ENCODE measurements at regions not wholly inside any gene's neighbourhood (a gene's known extent, or its start where the extent isn't known, plus 50 kb on each side); places are given as distances from the start of the nearest gene placed in this dataset.

DNA sequence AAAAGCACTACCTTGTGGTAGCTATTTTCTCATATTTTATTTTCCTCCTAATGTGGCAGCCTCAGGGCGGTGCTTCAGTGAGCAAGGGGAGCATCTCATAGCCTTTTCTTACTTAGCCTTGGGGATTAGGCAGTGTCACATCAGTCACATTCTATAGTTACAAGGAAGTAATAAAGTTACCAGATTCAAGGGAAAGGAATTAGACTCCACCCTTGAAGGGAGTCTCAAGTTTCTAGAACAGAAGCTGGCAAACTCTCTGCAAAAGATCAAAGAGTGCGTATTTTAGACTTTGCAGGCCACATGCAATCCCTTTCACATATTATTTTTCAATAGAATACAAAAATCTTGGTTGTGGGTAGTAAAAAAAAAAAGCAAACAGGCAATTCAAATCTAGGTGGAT is 350.4 kb downstream of the AMY1C start:
- 28 to 48% methylated on average over 2 of the region's 2 CpGs for WGBS, 2 donors
- H3K4me3 ChIP-seq (ENCODE audit: low read depth, poor library complexity, severe bottlenecking) = no peak overlapping the region
- no peak for TF ChIP-seq POLR2A (IDR thresholded peaks at IDR 0.05)
- TF ChIP-seq, protein P1, sequence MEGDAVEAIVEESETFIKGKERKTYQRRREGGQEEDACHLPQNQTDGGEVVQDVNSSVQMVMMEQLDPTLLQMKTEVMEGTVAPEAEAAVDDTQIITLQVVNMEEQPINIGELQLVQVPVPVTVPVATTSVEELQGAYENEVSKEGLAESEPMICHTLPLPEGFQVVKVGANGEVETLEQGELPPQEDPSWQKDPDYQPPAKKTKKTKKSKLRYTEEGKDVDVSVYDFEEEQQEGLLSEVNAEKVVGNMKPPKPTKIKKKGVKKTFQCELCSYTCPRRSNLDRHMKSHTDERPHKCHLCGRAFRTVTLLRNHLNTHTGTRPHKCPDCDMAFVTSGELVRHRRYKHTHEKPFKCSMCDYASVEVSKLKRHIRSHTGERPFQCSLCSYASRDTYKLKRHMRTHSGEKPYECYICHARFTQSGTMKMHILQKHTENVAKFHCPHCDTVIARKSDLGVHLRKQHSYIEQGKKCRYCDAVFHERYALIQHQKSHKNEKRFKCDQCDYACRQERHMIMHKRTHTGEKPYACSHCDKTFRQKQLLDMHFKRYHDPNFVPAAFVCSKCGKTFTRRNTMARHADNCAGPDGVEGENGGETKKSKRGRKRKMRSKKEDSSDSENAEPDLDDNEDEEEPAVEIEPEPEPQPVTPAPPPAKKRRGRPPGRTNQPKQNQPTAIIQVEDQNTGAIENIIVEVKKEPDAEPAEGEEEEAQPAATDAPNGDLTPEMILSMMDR (IDR thresholded peaks at IDR 0.05) = no peak
- intact Hi-C loops (cut with DNase I; ENCODE audit: low total_unique reads) = no loop called here
- DNase-seq (ENCODE audit: low spot score in 2 of 2) = no peak

DNA sequence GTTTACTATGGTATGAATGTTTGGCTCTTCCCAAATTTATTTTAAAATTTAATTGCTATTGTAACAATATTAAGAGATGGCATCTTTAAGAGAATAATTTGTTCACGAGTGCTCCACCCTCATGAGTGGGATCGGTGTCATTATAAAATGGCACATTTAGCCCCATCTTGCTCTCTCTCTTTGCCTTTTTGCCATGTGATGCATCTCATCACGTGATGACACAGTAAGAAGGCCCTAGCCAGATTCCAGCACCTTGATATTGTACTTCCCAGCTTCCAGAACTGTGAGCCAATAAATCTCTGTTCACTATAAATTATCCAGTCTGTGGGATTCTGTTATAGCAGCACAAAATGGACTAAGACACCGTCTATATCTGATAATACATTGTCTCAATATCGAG is 355.8 kb downstream of the AMY1C start:
- no peak overlapping the region for H3K4me3 ChIP-seq (ENCODE audit: low read depth, poor library complexity, severe bottlenecking)
- DNase-seq (ENCODE audit: low spot score in 2 of 2) = no peak
- 76 to 83% methylated on average over 5 of the region's 5 CpGs for WGBS, 2 donors
- no peak for TF ChIP-seq POLR2A (IDR thresholded peaks at IDR 0.05)
- TF ChIP-seq, protein P1 (IDR thresholded peaks at IDR 0.05) = no peak
- intact Hi-C loops (cut with DNase I; ENCODE audit: low total_unique reads) = no loop called here

DNA sequence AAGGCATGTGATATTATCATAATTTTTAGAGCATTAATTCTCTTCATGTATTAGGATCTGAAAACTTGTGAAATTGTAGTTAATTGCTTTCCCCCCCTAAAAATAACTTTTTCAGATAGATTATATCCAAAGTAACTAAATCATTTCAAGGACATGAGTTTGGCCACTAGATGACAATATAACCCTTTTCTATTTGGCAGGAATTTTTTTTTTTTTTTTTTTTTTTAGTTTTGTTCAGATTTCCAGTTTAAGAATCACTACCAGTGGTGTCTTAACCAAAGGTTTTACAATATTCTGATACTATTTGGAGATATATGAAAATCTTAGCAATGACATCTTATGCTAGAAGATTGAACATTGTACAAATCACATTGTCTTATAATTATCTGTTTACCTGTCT is 370.8 kb downstream of the AMY1C start:
- intact Hi-C loops (cut with DNase I; ENCODE audit: low total_unique reads) = no loop called here
- H3K4me3 ChIP-seq (ENCODE audit: low read depth, poor library complexity, severe bottlenecking) = no peak overlapping the region
- TF ChIP-seq, protein P1 (IDR thresholded peaks at IDR 0.05) = no peak
- no peak for TF ChIP-seq POLR2A (IDR thresholded peaks at IDR 0.05)
- no peak for DNase-seq (ENCODE audit: low spot score in 2 of 2)

DNA sequence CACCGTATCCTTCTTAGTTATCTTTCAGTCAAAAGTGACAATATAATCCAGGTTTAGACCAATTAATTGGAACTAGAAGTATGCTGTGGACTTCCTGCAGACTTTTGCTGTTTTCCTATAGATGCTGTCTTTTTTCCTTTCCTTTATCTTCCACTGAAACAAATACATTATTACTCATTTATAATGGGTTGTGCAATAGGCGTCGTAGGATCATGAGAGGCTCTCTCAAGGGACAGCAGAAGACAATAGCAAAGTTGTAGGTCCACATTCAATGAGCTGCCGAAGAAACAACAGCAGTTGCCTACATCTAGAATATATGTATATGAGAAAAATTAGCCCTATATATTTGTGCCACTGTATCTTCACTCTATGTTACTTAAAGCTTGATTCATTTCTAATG is 371.6 kb downstream of the AMY1C start:
- H3K4me3 ChIP-seq (ENCODE audit: low read depth, poor library complexity, severe bottlenecking) = no peak overlapping the region
- 72 to 76% methylated on average over 4 of the region's 4 CpGs for WGBS, 2 donors
- TF ChIP-seq, protein P1 (IDR thresholded peaks at IDR 0.05) = no peak
- TF ChIP-seq POLR2A (IDR thresholded peaks at IDR 0.05) = no peak
- intact Hi-C loops (cut with DNase I; ENCODE audit: low total_unique reads) = no loop called here
- no peak for DNase-seq (ENCODE audit: low spot score in 2 of 2)

DNA sequence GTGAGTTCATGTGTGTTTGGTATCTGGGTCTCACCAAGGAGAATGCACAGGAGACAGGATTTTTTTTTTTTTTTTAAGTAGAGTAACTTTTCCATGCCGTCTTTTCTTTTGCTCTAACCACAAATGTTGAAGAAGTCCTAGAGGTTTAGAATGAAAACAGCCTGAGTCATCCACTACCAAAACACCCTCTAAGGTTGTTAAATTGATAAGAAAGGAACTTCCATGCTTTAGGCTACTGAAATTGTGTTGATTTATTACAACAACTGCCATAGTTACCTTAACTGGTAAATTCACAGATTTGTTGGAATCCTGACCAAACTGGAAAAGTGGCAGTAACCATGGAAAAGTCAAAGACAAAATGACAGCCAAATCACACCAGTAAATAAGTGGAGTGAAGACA is 375.6 kb downstream of the AMY1C start:
- TF ChIP-seq POLR2A (IDR thresholded peaks at IDR 0.05) = no peak
- TF ChIP-seq, protein P1 (IDR thresholded peaks at IDR 0.05) = no peak
- 29 to 39% methylated on average over 1 of the region's 1 CpG for WGBS, 2 donors
- intact Hi-C loops (cut with DNase I; ENCODE audit: low total_unique reads) = no loop called here
- H3K4me3 ChIP-seq (ENCODE audit: low read depth, poor library complexity, severe bottlenecking) = no peak overlapping the region
- no peak for DNase-seq (ENCODE audit: low spot score in 2 of 2)

DNA sequence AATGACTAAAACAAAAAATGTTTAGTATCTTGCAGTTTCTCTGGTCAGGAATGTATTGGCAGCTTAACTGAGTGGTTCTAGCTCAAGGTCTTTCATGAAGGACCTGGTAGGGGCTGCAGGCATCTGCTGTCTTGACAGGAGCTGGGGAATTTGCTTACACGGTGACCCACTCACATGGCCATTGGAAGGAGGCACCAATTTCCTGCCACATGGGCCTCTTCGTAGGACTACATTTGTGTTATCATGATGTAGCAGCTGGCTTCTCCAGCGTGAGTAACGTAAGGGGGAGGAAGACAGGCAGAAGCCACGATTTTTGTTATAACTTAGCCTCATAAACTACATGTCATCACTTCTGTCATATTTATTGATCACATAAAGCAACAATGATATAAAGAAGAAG is 376.3 kb downstream of the AMY1C start:
- WGBS, 2 donors = 40 to 51% methylated on average over 5 of the region's 5 CpGs

More for the DNA sequence above, 376.3 kb downstream of the AMY1C start:
- intact Hi-C loops (cut with DNase I; ENCODE audit: low total_unique reads) = no loop called here
- no peak for TF ChIP-seq POLR2A (IDR thresholded peaks at IDR 0.05)
- TF ChIP-seq, protein P1 (IDR thresholded peaks at IDR 0.05) = no peak
- H3K4me3 ChIP-seq (ENCODE audit: low read depth, poor library complexity, severe bottlenecking) = no peak overlapping the region
- no peak for DNase-seq (ENCODE audit: low spot score in 2 of 2)
